WTC11 (cell line): ENCODE measurements at regions not wholly inside any gene's neighbourhood (a gene's known extent, or its start where the extent isn't known, plus 50 kb on each side); places are given as distances from the start of the nearest gene placed in this dataset.

Experiments
- ATF3 ChIP-seq: sonication (generic); formaldehyde crosslinking; conservative IDR thresholded peaks from 2 replicates; pipeline ENCODE4 v1.8.1; 2022; ENCODE audit warnings: mild to moderate bottlenecking, missing genetic modification reagents
- CTCF ChIP-seq: fragments of 200-600 bp; IDR thresholded peaks from 2 replicates; pipeline ENCODE4 v1.8.0; 2022; ENCODE audit warnings: antibody characterized with exemption
- FOXK1 ChIP-seq: sonication (generic); formaldehyde crosslinking; IDR thresholded peaks from 2 replicates; pipeline ENCODE4 v1.8.0; 2022; ENCODE audit warnings: mild to moderate bottlenecking, moderate library complexity, missing genetic modification reagents
- HMGA2 ChIP-seq: fragments of 250-450 bp; sonication (Bioruptor Pico); IDR thresholded peaks from 2 replicates; pipeline ENCODE4 v1.4.0; 2021; ENCODE audit warnings: mild to moderate bottlenecking, moderate library complexity
- TEAD4 ChIP-seq: sonication (generic); formaldehyde crosslinking; IDR thresholded peaks from 2 replicates; pipeline ENCODE4 v1.8.0; 2022; ENCODE audit warnings: mild to moderate bottlenecking, missing genetic modification reagents

GRCh38 chr5:18566671-18567070 is 932.4 kb downstream of the TAF11L14 start:
- no peak for TF ChIP-seq CTCF
- no peak for TF ChIP-seq HMGA2 (CRISPR knock-in tag)
- TF ChIP-seq TEAD4, result no peak
- no peak for TF ChIP-seq FOXK1 (CRISPR knock-in tag)
- TF ChIP-seq ATF3 (CRISPR knock-in tag), result no peak
